NCI-H345 treated with DMSO at 0.1 percent for 48 hours (cell line): ENCODE measurements at regions not wholly inside any gene's neighbourhood (a gene's known extent, or its start where the extent isn't known, plus 50 kb on each side); places are given as distances from the start of the nearest gene placed in this dataset.
"Not testable (repeated sequence)": the region's sequence is repeated elsewhere in the genome, so short reads cannot be mapped to it uniquely, and the experiment has no call there.

Experiments
- DNase-seq: peaks from one replicate; lab custom pipeline; 2025; ENCODE audit not compliant: unreplicated experiment; lab: John Stamatoyannopoulos, UW

DNA sequence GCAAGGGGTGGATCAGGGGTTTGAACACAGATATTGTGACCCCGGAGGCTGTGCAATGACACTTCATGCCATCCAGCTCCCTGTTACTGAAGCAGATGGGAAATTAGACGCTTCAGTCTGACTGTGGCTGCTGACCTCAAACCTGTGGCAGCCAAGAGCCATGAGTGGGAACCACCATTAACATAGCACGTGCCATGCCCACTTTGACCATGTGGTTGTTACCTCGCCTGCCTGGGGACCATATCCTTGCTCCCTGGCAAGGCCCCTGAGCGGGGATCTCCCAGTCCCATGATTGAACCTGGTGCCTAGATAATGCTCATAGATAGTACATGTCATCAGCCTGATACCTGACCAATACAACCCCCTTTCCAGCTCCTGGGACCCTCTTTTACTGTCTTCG, 68.9 kb downstream of the CYP26B1 start:
- no peak for DNase-seq

DNA sequence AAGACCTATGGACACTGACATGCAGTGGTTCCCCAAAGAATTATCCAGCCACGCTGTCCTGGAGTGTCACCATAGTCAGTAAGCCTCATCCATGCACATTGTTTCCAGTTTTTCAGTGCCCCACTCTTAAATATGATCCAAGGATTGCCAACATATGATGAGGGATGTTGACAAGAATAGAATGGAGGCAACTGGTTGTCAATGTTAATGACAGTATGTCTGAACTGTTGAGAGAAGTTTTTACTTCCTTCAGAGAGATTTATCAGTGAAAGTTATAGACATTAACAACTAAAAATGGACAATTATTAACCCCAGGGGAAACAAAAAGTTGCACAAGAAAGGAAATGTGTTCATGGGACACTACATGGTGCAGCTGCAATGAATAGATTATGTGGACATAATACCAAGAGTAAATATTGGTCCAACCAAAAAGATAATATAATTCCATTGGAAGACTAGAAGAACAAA, 69.9 kb downstream of the CYP26B1 start:
- DNase-seq, result no peak

DNA sequence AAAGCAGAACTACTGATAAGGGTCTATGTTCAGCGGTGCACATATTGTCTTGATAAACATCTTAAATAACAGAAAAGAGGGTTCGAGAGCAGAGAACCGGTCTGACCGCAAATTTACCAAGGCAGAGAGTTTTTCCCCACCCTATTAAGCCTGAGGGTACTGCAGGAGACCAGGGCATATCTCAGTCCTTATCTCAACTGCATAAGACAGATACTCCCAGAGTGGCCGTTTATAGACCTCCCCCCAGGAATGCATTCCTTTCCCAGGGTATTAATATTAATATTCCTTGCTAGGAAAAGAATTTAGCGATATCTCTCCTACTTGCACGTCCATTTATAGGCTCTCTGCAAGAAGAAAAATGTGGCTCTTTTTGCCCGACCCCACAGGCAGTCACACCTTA, 74.3 kb downstream of the CYP26B1 start:
- not testable (repeated sequence) for DNase-seq

DNA sequence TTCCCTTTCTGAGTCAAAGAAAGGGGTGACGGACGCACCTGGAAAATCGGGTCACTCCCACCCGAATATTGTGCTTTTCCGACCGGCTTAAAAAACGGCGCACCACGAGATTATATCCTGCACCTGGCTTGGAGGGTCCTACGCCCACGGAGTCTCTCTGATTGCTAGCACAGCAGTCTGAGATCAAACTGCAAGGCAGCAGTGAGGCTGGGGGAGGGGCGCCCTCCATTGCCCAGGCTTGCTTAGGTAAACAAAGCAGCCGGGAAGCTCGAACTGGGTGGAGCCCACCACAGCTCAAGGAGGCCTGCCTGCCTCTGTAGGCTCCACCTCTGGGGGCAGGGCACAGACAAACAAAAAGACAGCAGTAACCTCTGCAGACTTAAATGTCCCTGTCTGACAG, 83.5 kb downstream of the CYP26B1 start:
- not testable (repeated sequence) for DNase-seq

DNA sequence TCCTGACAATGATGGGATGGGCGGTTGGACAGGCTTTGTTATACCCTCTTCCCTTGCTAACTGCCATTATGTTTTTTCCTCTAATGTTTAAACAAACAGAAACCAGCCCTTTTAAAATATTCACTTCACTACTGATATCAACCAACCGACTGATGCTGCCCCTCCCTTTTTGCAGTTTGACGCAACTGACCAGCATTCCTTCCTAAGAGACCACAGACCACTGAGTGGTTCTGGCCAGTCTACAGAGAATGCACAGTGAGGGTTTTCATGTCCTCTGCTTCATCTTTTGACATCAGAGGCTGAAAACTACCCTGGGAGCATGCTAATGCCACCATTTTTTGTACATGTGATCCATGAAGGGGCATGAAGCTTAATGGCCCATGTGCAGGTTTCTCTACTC, 85.3 kb downstream of the CYP26B1 start:
- DNase-seq, result no peak

DNA sequence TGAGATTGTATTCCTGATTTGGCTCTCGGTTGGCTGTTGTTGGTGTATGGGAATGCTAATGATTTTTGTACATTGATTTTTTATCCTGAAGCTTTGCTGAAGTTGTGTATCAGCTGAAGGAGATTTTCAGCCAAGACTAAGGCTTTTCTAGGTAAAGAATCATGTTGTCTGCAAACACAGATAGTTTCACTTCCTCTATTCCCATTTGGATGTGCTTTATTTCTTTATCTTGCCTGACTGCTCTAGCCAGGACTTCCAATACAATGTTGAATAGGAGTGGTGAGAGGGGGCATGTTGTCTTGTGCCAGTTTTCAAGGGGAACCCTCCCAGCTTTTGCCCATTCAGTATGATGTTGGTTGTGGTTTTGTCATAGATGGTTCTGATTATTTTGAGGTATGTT, 90.4 kb downstream of the CYP26B1 start:
- DNase-seq, result no peak

DNA sequence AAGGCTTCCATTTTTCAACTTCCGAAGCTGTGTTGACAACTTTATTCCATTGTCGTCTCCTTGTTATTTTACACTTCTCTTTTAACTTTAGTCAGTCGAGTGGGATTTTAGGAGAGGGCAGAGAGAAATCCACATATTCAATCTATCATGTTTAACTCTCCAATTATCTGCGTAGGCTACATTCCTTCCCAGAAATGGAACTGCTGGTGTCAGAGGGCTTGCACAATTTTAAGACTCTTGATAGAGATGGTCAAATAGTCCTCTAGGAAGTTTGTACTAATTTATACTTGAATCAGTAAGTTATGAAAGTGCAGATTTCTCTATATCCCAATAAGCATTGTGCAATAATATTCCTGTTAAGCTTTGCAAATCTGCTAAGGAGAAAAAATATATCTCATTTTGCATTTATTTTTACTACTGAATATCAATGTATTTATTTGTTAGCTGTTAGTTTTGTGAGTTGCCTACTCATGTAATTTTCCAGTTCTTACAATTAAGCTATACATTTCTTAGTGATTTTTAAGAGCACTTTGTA, 95.6 kb downstream of the CYP26B1 start:
- no peak for DNase-seq

DNA sequence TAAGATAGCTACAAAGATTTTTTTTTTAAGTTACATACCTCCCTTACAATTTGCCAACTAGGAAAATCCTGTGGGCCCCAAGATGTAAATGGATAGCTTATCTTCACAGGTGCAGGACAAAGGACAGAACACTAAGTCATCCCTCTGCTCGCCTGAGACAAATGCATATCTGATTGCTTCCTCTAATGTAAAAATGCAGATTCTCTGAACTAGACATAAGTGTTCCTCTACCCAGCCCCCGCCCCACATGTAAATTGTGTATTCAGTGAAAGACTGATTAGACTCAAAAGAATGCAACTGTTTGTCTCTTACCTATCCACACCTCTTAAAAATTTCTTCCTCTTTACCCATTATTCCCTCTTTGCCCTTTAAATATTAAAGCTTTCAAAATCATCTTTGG, 96.5 kb downstream of the CYP26B1 start:
- DNase-seq, result no peak

DNA sequence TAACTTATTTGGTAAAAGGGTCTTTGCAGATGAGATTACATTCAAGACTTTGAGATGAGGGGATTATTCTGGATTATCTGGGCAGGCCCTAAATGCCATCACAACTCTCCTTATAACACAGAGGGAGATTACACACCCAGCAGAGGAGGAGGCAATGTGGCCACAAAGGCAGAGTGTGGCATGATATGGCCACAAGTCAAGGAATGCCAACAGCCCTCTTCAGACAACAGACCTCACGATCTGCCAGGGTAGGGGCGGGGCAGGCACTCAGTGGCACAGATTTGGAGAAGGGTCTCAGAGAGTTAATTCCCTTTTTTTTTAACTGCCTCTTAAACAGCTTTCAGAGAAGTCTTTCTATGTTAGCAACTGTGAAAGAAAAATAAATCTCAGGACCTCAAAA, 96.9 kb downstream of the CYP26B1 start:
- DNase-seq, result no peak

DNA sequence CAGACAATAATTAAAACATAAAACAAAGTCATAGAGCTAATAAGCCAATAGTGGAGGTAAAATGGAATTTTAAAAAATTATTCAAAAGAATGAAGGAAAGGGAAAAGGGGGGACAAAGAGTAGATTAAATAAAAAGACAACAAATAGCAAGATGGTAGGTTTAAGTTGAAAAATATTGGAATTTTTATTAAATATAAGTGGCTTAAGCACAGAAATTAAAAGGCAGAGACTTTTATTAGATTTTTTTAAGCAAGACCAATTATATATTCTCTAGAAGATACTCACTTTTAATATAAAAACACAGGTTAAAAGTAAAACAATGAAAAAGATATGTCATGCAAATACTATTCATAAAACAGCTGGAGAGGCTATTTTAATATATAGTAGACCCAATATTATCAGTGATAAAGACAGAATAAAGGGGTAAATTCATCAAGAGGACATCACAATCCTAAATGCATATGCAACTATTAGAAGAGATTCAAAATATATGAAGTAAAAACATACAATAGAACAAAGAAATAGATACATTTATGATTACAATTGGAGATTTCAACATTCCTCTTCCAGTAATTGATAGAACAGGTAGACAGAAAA, 98.7 kb downstream of the CYP26B1 start:
- no peak for DNase-seq

DNA sequence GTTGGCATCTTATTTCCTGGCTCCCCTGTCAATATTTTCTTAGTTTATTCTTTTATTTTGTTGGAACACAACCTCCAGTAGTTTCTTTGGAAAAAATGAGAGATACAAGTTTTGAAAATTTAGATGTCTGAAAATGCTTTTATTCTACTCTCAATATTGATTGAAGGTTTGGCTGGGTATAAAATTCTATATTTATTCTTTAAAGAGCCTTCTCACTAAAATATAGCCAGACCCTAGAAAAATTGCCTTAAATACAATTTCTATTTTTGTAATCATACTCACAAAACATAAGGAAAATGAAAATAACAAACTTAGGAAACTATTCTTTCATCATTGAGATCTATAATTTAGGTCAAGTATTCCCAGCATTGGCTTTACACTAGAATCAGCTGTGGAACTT, 103.7 kb downstream of the CYP26B1 start:
- no peak for DNase-seq

DNA sequence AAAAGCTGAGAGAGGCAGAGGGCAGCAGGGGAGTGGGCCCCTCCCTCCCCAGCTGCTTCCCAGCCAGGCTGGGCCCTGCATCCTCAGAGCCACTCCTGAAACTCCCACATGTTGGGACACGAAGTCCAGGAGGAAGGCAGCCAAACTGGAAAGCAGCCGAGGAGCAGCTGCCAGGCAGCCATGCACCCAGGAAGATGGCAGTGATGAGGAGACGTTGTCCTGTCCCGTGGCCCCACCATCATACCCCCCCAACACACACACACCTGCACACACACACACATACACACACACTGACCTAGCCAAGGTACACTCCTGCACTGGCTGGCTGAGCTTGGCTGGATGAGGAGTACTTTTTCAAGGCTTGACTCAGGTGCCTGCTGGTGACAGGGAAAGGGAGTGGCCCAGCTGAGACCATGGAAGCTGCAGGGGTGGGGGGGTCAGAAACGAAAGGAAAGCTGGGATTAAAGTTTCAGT, 106.0 kb downstream of the CYP26B1 start:
- no peak for DNase-seq

DNA sequence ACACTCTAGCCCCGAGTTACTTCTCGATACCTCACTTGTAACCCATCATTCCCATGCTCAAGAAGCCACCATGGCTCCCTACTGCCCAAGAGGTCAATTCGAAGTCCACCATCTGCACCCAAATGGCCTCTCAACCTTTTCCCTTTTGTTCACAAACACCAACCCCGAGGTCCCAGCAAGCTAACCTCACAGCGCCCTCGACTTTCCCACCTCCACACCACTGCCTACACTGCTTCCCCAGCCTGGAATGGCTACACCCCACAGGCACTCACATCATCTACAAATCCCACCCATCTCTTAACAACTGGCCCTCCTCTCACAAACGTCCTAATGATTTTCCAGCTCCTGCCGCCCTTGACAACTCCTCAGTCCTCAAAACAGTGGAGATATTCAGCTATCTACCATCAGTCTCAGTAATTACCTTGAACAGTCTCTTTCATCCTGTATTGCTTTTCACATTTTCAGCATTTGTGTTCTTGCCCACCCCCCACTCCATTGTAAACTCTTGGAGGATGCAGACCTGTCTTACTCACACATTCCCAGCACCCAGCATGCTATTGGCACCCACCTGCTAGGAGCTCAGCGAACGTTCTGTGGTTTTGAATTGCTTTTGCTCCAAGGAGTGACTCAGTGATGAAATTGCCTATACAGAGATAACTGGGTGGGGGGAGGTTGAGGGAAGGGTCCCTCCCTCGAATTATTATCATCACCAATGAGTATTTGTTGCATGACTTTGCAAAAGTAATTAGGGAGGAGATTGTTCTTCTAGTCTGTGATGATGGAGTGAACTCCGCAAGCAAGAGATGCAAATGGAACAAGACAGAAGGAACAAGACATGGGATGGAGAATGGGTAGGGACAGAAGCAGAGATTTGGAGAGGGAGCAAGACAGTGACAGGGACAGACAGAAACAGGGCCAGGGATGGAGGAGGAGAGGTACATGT, 106.8 kb downstream of the CYP26B1 start:
- no peak for DNase-seq

DNA sequence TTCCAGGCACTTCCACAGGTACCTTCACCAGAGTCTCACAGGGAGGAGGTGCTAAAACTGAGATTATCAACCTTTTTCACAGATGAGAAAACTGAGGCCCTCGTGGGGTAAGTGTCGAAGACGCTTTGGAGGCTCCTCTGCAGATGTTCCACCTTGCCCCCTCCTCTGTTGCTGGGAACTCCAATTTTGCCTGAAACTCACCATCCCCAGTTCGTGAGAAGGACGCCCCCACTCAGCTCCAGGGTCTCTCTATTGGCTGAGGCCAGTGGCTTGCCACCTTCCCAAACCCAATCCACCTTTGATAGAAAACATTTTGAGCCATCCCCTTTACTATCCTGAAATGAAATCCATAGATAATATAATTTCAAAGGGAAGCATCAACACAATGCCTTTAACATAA, 109.1 kb downstream of the CYP26B1 start:
- DNase-seq, result no peak

DNA sequence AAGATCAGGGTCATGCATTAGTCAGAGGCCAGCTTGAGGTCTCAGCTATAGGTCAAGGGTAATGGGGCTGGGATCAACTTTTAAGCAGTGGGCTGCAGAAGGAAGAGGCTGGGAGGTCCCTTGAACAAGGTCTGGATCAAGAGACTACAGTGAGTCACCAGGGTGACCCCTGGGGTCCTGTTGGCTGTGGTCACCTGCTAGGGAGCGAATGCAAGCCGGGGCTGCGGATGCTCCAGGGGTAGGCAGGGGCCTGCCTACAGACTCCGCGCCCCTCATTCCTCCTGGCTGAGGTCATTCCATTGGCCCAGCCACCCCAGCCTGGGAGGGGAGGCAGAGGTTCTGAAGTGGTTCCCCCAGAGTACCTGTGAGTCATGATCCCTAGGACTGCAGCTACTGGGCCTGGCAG, 110.4 kb downstream of the CYP26B1 start:
- no peak for DNase-seq

DNA sequence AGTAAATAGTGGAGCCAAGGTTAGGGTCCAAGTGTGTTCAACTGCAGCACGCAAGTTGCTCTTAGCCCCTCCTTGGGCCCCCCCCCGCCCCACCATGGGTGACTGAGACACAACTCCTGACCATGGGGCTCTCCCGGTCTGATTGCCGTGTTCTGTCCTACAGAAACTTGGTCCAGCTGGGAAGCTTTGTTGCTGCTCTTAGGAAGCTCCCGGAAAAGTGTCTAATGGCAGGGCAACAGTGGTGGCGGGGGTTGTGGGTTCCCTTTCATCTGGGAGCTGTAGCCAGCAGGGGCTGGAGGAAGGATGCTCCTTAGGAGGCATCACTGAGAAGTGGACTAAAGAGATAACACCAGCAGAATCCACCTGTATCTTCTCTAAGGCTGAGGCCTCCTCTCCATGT, 111.1 kb downstream of the CYP26B1 start:
- DNase-seq, result no peak

DNA sequence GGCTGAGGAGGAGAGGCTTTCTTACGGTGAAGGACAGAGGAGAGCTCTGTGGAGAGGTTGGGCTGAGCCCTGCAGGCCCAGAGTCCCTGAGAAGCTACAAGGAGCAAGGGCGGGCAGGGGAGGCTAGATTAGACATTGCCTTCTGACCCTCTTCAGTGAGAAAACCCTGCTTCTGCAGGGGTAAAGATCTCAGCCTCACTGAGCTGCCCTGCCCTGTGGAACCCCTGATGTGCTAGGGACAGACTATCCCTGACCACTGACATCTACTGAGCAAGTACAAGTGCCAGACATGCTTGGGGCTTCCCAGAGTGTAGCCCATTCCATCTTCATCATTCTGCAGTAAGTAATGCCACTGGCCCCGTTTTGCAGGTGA, 111.5 kb downstream of the CYP26B1 start:
- DNase-seq, result no peak

DNA sequence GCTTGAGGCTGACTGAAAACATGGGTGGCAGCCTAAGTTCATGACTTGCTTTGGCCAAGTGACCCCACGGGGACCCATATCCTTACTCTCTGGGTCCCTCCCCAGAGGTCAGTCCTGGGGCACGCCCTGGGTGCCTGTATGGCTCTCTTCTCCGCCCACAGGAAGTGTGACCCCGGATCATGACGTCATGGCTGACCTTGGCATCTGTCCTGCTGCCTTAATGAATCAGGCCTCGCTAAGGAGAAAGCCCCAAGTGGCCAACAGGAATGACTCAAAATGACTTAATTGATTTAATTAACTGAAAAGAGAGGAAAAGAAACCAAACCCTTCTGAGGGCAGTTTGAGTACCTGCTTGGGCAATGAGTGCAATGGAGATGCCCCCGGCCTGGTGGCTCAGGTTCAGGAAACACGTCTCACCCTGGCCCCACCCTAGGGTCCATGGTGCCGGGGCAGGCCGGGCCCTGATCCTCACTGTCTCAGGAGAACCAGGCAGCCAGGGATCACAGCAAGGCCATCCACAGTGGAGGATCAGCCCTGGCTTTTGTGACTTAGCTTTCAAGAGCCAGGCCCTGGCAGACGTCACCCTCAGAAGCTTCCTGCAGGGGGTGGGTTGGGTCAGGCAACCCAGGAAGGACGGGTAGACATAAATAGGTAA, 112.0 kb downstream of the CYP26B1 start:
- no peak for DNase-seq

DNA sequence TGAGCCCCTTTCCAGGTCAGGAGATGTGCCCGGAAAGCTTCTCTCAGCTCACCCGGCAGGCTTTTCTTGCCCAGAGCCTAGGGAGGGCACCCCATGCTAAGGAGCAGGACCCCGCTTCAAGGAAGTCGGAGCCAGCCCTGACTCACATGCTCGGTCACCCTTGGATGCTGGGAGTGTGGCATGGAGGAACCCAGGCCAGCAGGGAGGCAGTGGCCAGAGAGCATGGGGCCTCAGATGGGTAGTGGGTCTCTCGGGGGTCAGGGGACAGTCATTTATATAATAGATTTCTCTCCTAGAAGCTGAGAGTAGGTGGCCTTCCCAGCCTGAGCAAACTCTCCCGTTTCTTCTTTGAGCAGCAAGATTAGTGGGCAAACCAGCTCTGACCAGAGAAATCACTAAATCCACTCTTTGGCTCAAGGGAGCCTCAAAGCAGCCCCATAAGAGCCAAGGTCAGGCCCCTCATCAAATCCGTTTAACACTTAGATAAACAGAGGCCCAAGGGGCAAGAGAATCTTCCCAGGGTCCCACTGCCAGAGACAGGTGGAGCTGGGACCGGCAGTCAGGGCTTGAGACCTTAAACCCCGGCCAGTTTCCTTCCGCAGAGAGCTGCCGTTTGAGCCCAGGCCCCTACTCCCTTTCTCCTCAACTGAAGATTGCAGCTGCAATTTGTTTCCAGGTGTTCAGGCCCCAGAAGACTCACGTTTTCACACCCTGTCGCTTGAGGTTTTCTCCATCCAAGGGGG, 113.1 kb downstream of the CYP26B1 start:
- no peak for DNase-seq

DNA sequence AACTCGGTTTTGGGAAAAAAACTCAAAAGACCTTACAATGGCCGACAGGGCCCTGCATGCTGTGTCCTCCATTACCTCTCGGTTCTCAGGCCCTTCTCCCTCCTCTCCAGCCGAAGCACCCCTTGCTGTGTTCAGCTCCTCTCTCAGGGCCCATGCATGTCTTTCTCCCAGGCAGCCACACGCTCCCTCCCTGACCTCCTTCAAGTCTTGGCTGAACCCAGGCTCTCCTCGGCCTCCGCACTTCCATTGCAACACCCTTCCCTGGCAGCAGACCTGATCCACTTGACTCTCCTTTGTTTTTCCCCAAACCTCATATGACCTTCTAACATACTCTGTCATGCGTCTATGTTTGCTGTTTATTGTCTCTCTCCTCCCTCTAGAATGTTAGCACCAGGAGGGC, 114.0 kb downstream of the CYP26B1 start:
- no peak for DNase-seq

DNA sequence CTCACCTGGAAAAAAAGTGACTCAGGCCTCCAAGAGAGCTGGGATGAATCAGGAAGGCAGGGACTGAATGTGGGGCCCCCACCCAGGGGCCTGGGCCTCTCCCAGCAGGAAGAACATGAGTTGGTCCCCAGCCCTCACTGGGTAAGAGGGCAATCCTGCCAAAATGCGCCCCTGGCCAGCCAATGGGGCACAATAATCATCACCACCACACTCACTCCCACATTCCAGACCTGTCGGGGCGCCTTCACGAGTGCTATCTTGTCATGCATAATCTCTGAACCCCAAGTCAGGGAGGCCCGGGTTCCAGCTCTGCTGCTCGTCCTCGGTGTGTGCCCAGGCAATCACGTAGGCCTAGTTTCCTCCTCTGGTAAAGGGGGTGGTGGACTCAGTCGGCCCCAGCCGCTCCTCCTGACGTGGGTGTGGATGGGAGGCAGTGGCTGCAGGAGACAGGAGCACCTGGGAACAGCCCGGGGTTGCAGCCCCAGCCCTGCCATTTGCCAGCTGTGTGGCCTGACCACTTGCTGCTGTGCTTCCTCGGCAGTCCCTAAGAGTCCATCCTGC, 115.1 kb downstream of the CYP26B1 start:
- no peak for DNase-seq
